SK-N-SH (cell line): ENCODE measurements at regions not wholly inside any gene's neighbourhood (a gene's known extent, or its start where the extent isn't known, plus 50 kb on each side); places are given as distances from the start of the nearest gene placed in this dataset.

Experiments used
- CTCF ChIA-PET: fragments of 300-600, 350-600 bp; formaldehyde crosslinking; extraction: SDS; loops from one replicate; lab custom pipeline; 2021; lab: Yijun Ruan, JAX
- POLR2A ChIA-PET: fragments of 350-600 bp; sonication (Branson Sonifier 250); formaldehyde crosslinking; extraction: SDS; loops from one replicate; lab custom pipeline; 2020; ENCODE audit warnings: antibody characterized with exemption, inconsistent platforms; lab: Yijun Ruan, JAX
- DNase-seq: peaks from one replicate; pipeline ENCODE4 v3.0.0; 2012
- H2AFZ ChIP-seq: fragments of 200-600 bp; sonication (generic); 2 replicates; pipeline ENCODE4 v1.8.1; 2016; ENCODE audit warnings: antibody characterized with exemption, mild to moderate bottlenecking, low read depth
- H3F3A ChIP-seq: fragments of 200-600 bp; sonication (generic); replicated peaks from 2 replicates; pipeline ENCODE3; 2016; ENCODE audit warnings: antibody characterized with exemption, mild to moderate bottlenecking; ENCODE audit not compliant: insufficient read depth
- H3K27ac ChIP-seq, 2 experiments: fragments of 200-500 bp in 1 of 2; fragments of 200-600 bp in 1 of 2; sonication (Bioruptor generic) in 1 of 2; sonication (generic), shearing (Covaris generic) in 1 of 2; 2 replicates each; pipeline versions ENCODE4 v1.5.1 to v1.6.1; 2014 to 2016; ENCODE audit warnings: low read depth in 2 of 2, inconsistent platforms in 1 of 2, low read length in 1 of 2, mild to moderate bottlenecking in 1 of 2, mixed read lengths in 1 of 2
- H3K27me3 ChIP-seq: fragments of 200-600 bp; sonication (generic), shearing (Covaris generic); 2 replicates; pipeline ENCODE4 v1.6.1; 2016; ENCODE audit warnings: mixed run types; ENCODE audit not compliant: insufficient read depth
- H3K36me3 ChIP-seq, 2 experiments: fragments of 200-500 bp in 1 of 2; fragments of 200-600 bp in 1 of 2; sonication (Bioruptor generic) in 1 of 2; sonication (generic) in 1 of 2; replicated peaks in 1 of 2; 2 replicates each; pipeline versions ENCODE3 to v1.5.1; 2014 to 2016; ENCODE audit warnings: low read length in 1 of 2, mild to moderate bottlenecking in 1 of 2; ENCODE audit not compliant: insufficient read depth in 2 of 2, control insufficient read depth in 1 of 2
- H3K4me1 ChIP-seq, 2 experiments: fragments of 200-500 bp in 1 of 2; fragments of 200-600 bp in 1 of 2; sonication (Bioruptor generic) in 1 of 2; sonication (generic), shearing (Covaris generic) in 1 of 2; 2 replicates each; pipeline versions ENCODE4 v1.5.1 to v1.6.1; 2014 to 2016; ENCODE audit warnings: low read depth in 1 of 2, low read length in 1 of 2, mixed run types in 1 of 2; ENCODE audit not compliant: insufficient read depth in 2 of 2, control insufficient read depth in 1 of 2
- H3K4me2 ChIP-seq: fragments of 200-600 bp; sonication (generic), shearing (Covaris generic); 2 replicates; pipeline ENCODE4 v1.6.1; 2017; ENCODE audit warnings: mixed run types
- H3K4me3 ChIP-seq, 2 experiments: fragments of 200-500 bp in 1 of 2; fragments of 200-600 bp in 1 of 2; sonication (Bioruptor generic) in 1 of 2; sonication (generic), shearing (Covaris generic) in 1 of 2; 2 replicates each; pipeline versions ENCODE4 v1.5.1 to v1.8.1; 2014 to 2016; ENCODE audit warnings: low read depth in 2 of 2, inconsistent platforms in 1 of 2, low read length in 1 of 2, mild to moderate bottlenecking in 1 of 2, mixed read lengths in 1 of 2, moderate library complexity in 1 of 2
- H3K79me2 ChIP-seq: fragments of 200-600 bp; sonication (generic); 2 replicates; pipeline ENCODE4 v1.8.1; 2017; ENCODE audit warnings: mild to moderate bottlenecking; ENCODE audit not compliant: insufficient read depth
- H3K9ac ChIP-seq: fragments of 200-600 bp; sonication (generic); 2 replicates; pipeline ENCODE4 v1.6.1; 2017; ENCODE audit warnings: mixed run types
- H3K9me2 ChIP-seq: fragments of 200-600 bp; sonication (generic); 2 replicates; pipeline ENCODE4 v1.6.1; 2017; ENCODE audit warnings: mixed run types
- H3K9me3 ChIP-seq: fragments of 200-600 bp; sonication (generic); 2 replicates; pipeline ENCODE4 v1.6.1; 2017; ENCODE audit warnings: mixed run types, mild to moderate bottlenecking, moderate library complexity
- H4K20me1 ChIP-seq: fragments of 200-600 bp; sonication (generic); 2 replicates; pipeline ENCODE4 v1.6.1; 2017; ENCODE audit warnings: mild to moderate bottlenecking, mixed run types; ENCODE audit not compliant: insufficient read depth
- CHD2 ChIP-seq: fragments of 150-350 bp; IDR thresholded peaks from 2 replicates; pipeline ENCODE4 v1.6.1; 2018; ENCODE audit warnings: low read length; ENCODE audit not compliant: partially characterized antibody
- EP300 ChIP-seq, 2 experiments: IDR thresholded peaks; 2 replicates each; pipeline versions ENCODE4 v1.4.0 to v1.6.1; 2012; ENCODE audit warnings: borderline replicate concordance in 1 of 2, low read depth in 1 of 2, low read length in 1 of 2
- FOXJ3 ChIP-seq: sonication (generic); formaldehyde crosslinking; IDR thresholded peaks from 2 replicates; pipeline ENCODE4 v1.5.1; 2020; ENCODE audit warnings: mild to moderate bottlenecking, missing genetic modification reagents
- GATA2 ChIP-seq: sonication (generic); formaldehyde crosslinking; IDR thresholded peaks from 2 replicates; pipeline ENCODE4 v1.5.0; 2020; ENCODE audit warnings: mild to moderate bottlenecking, missing genetic modification reagents
- JUND ChIP-seq: IDR thresholded peaks from 2 replicates; pipeline ENCODE4 v1.4.0; 2012
- MEF2A ChIP-seq: IDR thresholded peaks from 2 replicates; pipeline ENCODE4 v1.4.0; 2012; ENCODE audit warnings: low read depth, borderline replicate concordance
- MXI1 ChIP-seq: IDR thresholded peaks from 2 replicates; pipeline ENCODE4 v1.6.1; 2012; ENCODE audit warnings: mild to moderate bottlenecking, low read depth, low read length, improper control_type of control experiment
- NFIC ChIP-seq: IDR thresholded peaks from 2 replicates; pipeline ENCODE4 v1.4.0; 2012; ENCODE audit warnings: borderline replicate concordance
- NRF1 ChIP-seq: IDR thresholded peaks from 2 replicates; pipeline ENCODE4 v1.6.1; 2012; ENCODE audit warnings: low read depth, mild to moderate bottlenecking, low read length
- PBX3 ChIP-seq: IDR thresholded peaks from 2 replicates; pipeline ENCODE4; 2012
- POLR2AphosphoS5 ChIP-seq: IDR thresholded peaks from 2 replicates; pipeline ENCODE4 v1.6.1; 2012; ENCODE audit warnings: low read depth, low read length
- RCOR1 ChIP-seq: fragments of 150-350 bp; IDR thresholded peaks from 2 replicates; pipeline ENCODE4 v1.6.1; 2017; ENCODE audit warnings: antibody characterized with exemption, low read length
- SMC3 ChIP-seq: IDR thresholded peaks from 2 replicates; pipeline ENCODE4 v1.6.1; 2012; ENCODE audit warnings: low read depth, low read length, improper control_type of control experiment
- TEAD4 ChIP-seq: IDR thresholded peaks from 2 replicates; pipeline ENCODE4 v1.4.0; 2012; ENCODE audit warnings: mild to moderate bottlenecking, borderline replicate concordance; ENCODE audit not compliant: insufficient read depth
- YY1 ChIP-seq: IDR thresholded peaks from 2 replicates; pipeline ENCODE4 v1.4.0; 2012; ENCODE audit warnings: low read depth, mild to moderate bottlenecking
- WGBS: methylation state at CpG from one replicate; pipeline ENCODE4 v1.1.6; 2017; ENCODE audit warnings: low lambda C conversion rate; 5-methylcytosine and 5-hydroxymethylcytosine counted together
- TF ChIP-seq, protein P1 (sequence below): IDR thresholded peaks from 2 replicates; pipeline ENCODE4 v1.6.1; 2012; ENCODE audit warnings: mild to moderate bottlenecking, low read depth, low read length, moderate library complexity
- TF ChIP-seq, protein P2 (sequence below): fragments of 150-350 bp; IDR thresholded peaks from 2 replicates; pipeline ENCODE4 v1.6.1; 2016; ENCODE audit warnings: mild to moderate bottlenecking, low read depth, low read length

DNA sequence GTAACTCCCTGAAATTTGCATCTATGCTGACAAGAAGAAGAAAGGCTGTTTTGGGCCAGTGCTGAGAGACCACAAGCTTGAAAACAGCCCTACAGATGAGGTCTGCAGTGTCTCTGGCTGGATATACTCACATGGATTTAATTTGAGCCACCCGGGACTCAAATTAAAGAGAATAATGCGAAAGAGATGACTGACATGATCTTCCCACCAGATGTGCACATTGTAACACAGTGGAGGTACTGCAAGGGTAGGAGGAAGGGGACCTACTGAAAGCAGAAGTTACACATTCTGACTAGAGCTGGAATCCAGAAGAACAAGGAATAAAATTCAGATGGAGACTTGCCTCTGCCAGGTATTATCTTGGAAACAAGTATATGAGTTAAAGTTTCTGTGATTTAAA, 728.3 kb upstream of the SGO1 start:
- Histone ChIP-seq H3K79me2 (no peaks in the 10 kb centered on the region), H3K36me3 (no peaks in the 10 kb centered on the region), H3K9me3 (no peaks in the 10 kb centered on the region), H3K9me2 (no peaks in the 10 kb centered on the region), H3K27ac (peak overlapping the region in 1 of 2 experiments; percentile 68; a peak in 2 of 4 replicates), H2AFZ (no peak overlapping the region), H3K4me1 (peaks cover 0 to 10% of the 10 kb centered on the region in 2 experiments; a peak in 2 of 4 replicates), H3K9ac (no peak overlapping the region)
- WGBS: 13% methylated on average over 2 of the region's 2 CpGs
- CTCF ChIA-PET: interaction anchor here (1.0 kb wide), 1 partner anchor 107 kb away, joined by 3 read pairs; no protein-coding TSS in a partner anchor
- POLR2A ChIA-PET: no interaction called here
- TF ChIP-seq CHD2 (peak; percentile 50), RCOR1 (peak; percentile 81), GATA2 (CRISPR knock-in tag) (peak; percentile 57), PBX3 (no peak), FOXJ3 (CRISPR knock-in tag) (peak; percentile 60; the same call in 1 of the 2 replicates), NFIC (no peak), TEAD4 (no peak), EP300 (IDR thresholded peaks at IDR 0.05; ENCODE audit: borderline replicate concordance in 1 of 2, low read depth in 1 of 2, low read length in 1 of 2) (peak in 1 of 2 experiments; percentile 83; a peak in 2 of 4 replicates)
- TF ChIP-seq, protein P1, sequence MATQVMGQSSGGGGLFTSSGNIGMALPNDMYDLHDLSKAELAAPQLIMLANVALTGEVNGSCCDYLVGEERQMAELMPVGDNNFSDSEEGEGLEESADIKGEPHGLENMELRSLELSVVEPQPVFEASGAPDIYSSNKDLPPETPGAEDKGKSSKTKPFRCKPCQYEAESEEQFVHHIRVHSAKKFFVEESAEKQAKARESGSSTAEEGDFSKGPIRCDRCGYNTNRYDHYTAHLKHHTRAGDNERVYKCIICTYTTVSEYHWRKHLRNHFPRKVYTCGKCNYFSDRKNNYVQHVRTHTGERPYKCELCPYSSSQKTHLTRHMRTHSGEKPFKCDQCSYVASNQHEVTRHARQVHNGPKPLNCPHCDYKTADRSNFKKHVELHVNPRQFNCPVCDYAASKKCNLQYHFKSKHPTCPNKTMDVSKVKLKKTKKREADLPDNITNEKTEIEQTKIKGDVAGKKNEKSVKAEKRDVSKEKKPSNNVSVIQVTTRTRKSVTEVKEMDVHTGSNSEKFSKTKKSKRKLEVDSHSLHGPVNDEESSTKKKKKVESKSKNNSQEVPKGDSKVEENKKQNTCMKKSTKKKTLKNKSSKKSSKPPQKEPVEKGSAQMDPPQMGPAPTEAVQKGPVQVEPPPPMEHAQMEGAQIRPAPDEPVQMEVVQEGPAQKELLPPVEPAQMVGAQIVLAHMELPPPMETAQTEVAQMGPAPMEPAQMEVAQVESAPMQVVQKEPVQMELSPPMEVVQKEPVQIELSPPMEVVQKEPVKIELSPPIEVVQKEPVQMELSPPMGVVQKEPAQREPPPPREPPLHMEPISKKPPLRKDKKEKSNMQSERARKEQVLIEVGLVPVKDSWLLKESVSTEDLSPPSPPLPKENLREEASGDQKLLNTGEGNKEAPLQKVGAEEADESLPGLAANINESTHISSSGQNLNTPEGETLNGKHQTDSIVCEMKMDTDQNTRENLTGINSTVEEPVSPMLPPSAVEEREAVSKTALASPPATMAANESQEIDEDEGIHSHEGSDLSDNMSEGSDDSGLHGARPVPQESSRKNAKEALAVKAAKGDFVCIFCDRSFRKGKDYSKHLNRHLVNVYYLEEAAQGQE: no peak
- TF ChIP-seq, protein P2, sequence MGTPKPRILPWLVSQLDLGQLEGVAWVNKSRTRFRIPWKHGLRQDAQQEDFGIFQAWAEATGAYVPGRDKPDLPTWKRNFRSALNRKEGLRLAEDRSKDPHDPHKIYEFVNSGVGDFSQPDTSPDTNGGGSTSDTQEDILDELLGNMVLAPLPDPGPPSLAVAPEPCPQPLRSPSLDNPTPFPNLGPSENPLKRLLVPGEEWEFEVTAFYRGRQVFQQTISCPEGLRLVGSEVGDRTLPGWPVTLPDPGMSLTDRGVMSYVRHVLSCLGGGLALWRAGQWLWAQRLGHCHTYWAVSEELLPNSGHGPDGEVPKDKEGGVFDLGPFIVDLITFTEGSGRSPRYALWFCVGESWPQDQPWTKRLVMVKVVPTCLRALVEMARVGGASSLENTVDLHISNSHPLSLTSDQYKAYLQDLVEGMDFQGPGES: no peak
- TF ChIP-seq, all 33 proteins: peak for 5
- Histone ChIP-seq H4K20me1 (no peaks in the 10 kb centered on the region), H3K4me2 (no peak overlapping the region), H3K4me3 (no peak overlapping the region), H3K27me3 (no peaks in the 10 kb centered on the region), H3F3A (peaks cover 2% of the 10 kb centered on the region)
- DNase-seq: peak; percentile 42

DNA sequence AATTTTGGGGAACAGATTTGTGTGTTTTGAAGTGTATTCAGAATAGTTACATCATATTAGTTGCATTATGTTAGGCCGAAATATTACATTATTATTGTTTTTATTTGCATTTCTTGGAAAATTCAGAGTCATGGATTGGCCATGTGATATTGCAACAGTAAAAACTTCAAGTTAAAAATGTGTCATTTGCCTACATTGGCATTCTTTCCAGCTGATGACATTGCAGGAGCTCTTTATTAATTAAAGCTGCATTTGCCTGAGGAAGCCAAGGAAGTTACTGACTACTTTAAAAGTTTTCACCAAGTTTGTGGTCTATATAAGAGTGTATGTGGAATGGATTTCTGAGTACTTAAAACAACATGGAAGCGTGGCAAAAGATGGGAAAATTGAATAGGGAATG, 726.4 kb upstream of the SGO1 start:
- Histone ChIP-seq H3K36me3 (no peaks in the 10 kb centered on the region), H3K4me2 (no peak overlapping the region), H3F3A (peaks cover 3% of the 10 kb centered on the region), H3K9me3 (no peaks in the 10 kb centered on the region), H3K9me2 (no peaks in the 10 kb centered on the region), H3K79me2 (no peaks in the 10 kb centered on the region), H2AFZ (no peak overlapping the region), H3K27me3 (no peaks in the 10 kb centered on the region), H3K27ac (no peak overlapping the region), H3K4me1 (peaks cover 0 to 10% of the 10 kb centered on the region in 2 experiments; a peak in 2 of 4 replicates), H3K9ac (no peak overlapping the region), H4K20me1 (no peaks in the 10 kb centered on the region), H3K4me3 (no peak overlapping the region)
- 26% methylated on average over 2 of the region's 2 CpGs for WGBS
- ChIA-PET CTCF (no interaction called here), POLR2A (no interaction called here)
- TF ChIP-seq SMC3: no peak
- no peak for TF ChIP-seq MXI1
- no peak for TF ChIP-seq MEF2A
- no peak for TF ChIP-seq JUND
- no peak for TF ChIP-seq YY1
- TF ChIP-seq PBX3: no peak
- TF ChIP-seq POLR2AphosphoS5: no peak
- no peak for TF ChIP-seq NRF1
- no peak for DNase-seq
